22Rv1 (cell line): ENCODE measurements at regions not wholly inside any gene's neighbourhood (a gene's known extent, or its start where the extent isn't known, plus 50 kb on each side); places are given as distances from the start of the nearest gene placed in this dataset.

Experiments
- ZFX ChIP-seq: fragments of 450-650 bp; IDR thresholded peaks from 2 replicates; pipeline ENCODE4 v1.6.1; 2017; ENCODE audit warnings: antibody characterized with exemption, borderline replicate concordance
- TF ChIP-seq, protein P1 (sequence below): fragments of 450-650 bp; IDR thresholded peaks from 2 replicates; pipeline ENCODE4 v1.5.1; 2017; ENCODE audit warnings: mild to moderate bottlenecking

DNA sequence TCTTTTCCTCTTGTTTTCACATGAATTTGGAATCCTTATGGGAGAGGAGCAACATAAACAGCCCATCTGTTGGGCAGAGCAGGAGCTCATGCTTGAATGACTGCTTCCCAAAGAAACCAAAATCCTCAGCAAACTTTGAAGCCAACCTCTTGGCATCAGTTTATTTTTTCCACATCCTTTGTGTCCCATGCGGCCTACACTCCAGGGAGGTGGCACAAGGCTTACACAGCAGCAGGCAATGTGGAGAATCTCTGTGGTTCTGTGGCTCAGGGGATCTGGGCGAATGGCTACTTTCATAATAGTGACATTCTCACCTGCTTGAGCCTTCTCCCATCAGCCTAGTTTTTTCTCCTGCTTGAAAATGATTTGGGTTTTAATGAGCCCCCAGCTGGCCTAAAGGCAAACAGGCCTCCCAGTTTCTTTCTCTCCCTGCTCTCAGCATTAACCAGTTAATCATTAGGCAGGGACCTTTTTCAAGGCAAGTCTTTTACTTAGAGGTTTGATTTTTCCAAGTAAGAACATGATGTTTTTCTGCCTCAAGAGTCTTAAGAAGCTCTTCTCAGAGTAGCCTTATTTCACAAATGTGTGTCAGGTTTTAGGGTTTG is 370.3 kb downstream of the ARHGEF28 start:
- TF ChIP-seq, protein P1, sequence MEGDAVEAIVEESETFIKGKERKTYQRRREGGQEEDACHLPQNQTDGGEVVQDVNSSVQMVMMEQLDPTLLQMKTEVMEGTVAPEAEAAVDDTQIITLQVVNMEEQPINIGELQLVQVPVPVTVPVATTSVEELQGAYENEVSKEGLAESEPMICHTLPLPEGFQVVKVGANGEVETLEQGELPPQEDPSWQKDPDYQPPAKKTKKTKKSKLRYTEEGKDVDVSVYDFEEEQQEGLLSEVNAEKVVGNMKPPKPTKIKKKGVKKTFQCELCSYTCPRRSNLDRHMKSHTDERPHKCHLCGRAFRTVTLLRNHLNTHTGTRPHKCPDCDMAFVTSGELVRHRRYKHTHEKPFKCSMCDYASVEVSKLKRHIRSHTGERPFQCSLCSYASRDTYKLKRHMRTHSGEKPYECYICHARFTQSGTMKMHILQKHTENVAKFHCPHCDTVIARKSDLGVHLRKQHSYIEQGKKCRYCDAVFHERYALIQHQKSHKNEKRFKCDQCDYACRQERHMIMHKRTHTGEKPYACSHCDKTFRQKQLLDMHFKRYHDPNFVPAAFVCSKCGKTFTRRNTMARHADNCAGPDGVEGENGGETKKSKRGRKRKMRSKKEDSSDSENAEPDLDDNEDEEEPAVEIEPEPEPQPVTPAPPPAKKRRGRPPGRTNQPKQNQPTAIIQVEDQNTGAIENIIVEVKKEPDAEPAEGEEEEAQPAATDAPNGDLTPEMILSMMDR, result no peak
- TF ChIP-seq ZFX, result no peak
